HG03378 (cell line): ENCODE measurements at regions not wholly inside any gene's neighbourhood (a gene's known extent, or its start where the extent isn't known, plus 50 kb on each side); places are given as distances from the start of the nearest gene placed in this dataset.
A peak's percentile ranks its signal among the peaks of the same experiment; 100 is the strongest.

Source experiments
- ATAC-seq: cut with Tn5 transposase; IDR thresholded peaks from one replicate; pipeline ENCODE4 v1.9.1; 2021; ENCODE audit warnings: mild to moderate bottlenecking, moderate library complexity; ENCODE audit not compliant: unreplicated experiment

- no peak for ATAC-seq
Measured at GRCh38 chr7:73963252-73963822, 64.6 kb upstream of the ELN start.

GRCh38 chr7:73964786-73965185 lies 63.2 kb upstream of the ELN start:
- no peak for ATAC-seq

GRCh38 chr7:73966062-73966940 lies 61.7 kb upstream of the ELN start:
- no peak for ATAC-seq

- no peak for ATAC-seq
Measured at GRCh38 chr7:73966941-73967831, 60.8 kb upstream of the ELN start.

GRCh38 chr7:73967832-73968290 lies 60.1 kb upstream of the ELN start:
- no peak for ATAC-seq

- ATAC-seq: no peak
Measured at GRCh38 chr7:73968487-73968886, 59.5 kb upstream of the ELN start.

- ATAC-seq: no peak
Measured at GRCh38 chr7:73969991-73970390, 58.0 kb upstream of the ELN start.

GRCh38 chr7:73970801-73971229 lies 57.2 kb upstream of the ELN start:
- ATAC-seq: no peak

- ATAC-seq: peak; percentile 66
Measured at GRCh38 chr7:73971322-73971703, 56.7 kb upstream of the ELN start.

GRCh38 chr7:73971704-73972341 lies 56.1 kb upstream of the ELN start:
- no peak for ATAC-seq

- ATAC-seq: no peak
Measured at GRCh38 chr7:73972614-73973013, 55.4 kb upstream of the ELN start.

GRCh38 chr7:73973091-73973490 lies 54.9 kb upstream of the ELN start:
- ATAC-seq: no peak

GRCh38 chr7:73974101-73974947 lies 53.6 kb upstream of the ELN start:
- ATAC-seq: no peak

GRCh38 chr7:73974948-73975926 lies 52.7 kb upstream of the ELN start:
- ATAC-seq: no peak

GRCh38 chr7:73976761-73977618 lies 51.0 kb upstream of the ELN start:
- ATAC-seq: no peak

- ATAC-seq: no peak
Measured at GRCh38 chr7:73977619-73978618, 50.1 kb upstream of the ELN start.
